Peyer's patch (tissue), 4 donors: ENCODE measurements at regions not wholly inside any gene's neighbourhood (a gene's known extent, or its start where the extent isn't known, plus 50 kb on each side); places are given as distances from the start of the nearest gene placed in this dataset.

Source experiments
- POLR2A ChIP-seq, 2 donors: fragments of 450-650 bp; IDR thresholded peaks; one replicate each; pipeline ENCODE4 v1.5.1; 2017; ENCODE audit warnings: antibody characterized with exemption in 2 of 2, mild to moderate bottlenecking in 2 of 2, moderate library complexity in 2 of 2
- TF ChIP-seq, protein P1 (sequence below), 6 experiments: fragments of 450-650 bp in 4 of 6; fragments of 200-600 bp in 2 of 6; sonication (generic) in 1 of 6; IDR thresholded peaks; one replicate each; pipeline ENCODE4 v1.5.1; 2017 to 2019; ENCODE audit warnings: antibody characterized with exemption in 6 of 6, mild to moderate bottlenecking in 3 of 6, moderate library complexity in 1 of 6

DNA sequence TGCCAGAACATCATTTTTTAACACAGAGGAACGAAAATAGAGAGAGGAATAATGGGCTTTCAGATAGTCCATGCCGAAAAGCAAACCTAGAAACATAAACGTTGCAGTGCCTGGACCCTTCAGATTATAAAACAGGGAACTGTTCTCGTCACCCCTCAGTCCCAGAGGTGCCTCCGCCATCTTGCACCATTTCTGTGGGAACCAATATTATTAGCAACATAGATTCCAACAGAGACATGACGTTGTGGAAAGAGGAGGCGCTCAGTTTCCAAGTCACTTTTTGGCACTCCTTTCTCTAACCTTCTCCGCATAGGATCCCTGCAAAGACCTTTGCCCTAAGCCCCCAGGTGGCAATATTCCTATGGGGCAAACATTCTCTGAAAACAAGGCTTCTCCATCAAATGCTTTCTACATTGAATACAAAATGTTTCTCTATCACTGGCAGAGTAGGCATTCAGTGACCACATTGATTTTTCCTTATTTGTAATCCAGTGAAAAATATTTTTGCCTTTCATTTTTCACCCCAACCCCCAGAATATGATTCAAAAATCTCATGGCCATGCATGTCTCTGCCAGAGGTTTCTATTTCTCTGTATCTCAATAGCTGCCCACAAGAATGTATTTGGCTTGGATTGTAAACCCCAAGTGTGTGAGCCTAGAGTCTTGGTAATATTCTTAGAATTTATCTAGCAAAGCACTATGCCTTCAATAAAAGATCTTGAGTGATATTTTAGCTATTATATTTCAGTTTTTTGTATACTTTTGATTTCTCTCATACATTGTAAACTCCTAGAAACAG, 500.8 kb upstream of the WWC1 start:
- TF ChIP-seq POLR2A (IDR thresholded peaks at IDR 0.05) = no peak
- TF ChIP-seq, protein P1, sequence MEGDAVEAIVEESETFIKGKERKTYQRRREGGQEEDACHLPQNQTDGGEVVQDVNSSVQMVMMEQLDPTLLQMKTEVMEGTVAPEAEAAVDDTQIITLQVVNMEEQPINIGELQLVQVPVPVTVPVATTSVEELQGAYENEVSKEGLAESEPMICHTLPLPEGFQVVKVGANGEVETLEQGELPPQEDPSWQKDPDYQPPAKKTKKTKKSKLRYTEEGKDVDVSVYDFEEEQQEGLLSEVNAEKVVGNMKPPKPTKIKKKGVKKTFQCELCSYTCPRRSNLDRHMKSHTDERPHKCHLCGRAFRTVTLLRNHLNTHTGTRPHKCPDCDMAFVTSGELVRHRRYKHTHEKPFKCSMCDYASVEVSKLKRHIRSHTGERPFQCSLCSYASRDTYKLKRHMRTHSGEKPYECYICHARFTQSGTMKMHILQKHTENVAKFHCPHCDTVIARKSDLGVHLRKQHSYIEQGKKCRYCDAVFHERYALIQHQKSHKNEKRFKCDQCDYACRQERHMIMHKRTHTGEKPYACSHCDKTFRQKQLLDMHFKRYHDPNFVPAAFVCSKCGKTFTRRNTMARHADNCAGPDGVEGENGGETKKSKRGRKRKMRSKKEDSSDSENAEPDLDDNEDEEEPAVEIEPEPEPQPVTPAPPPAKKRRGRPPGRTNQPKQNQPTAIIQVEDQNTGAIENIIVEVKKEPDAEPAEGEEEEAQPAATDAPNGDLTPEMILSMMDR (IDR thresholded peaks at IDR 0.05) = no peak
